ENCODE measurements at regions not wholly inside any gene's neighbourhood (a gene's known extent, or its start where the extent isn't known, plus 50 kb on each side); places are given as distances from the start of the nearest gene placed in this dataset.

GRCh38 chr5:170159947-170160346, 54.2 kb downstream of the FOXI1 start:
- DNase-seq (ENCODE audit: low spot score) = no peak

GRCh38 chr5:170161069-170161468, 55.4 kb downstream of the FOXI1 start:
- no peak for DNase-seq (ENCODE audit: low spot score)

GRCh38 chr5:170162631-170163321, 57.1 kb downstream of the FOXI1 start:
- DNase-seq (ENCODE audit: low spot score) = no peak

- DNase-seq (ENCODE audit: low spot score) = no peak
These were observed 58.4 kb downstream of the FOXI1 start for GRCh38 chr5:170164087-170164486.

GRCh38 chr5:170164921-170165320, 59.2 kb downstream of the FOXI1 start:
- DNase-seq (ENCODE audit: low spot score) = no peak

- no peak for DNase-seq (ENCODE audit: low spot score)
These were observed 60.4 kb downstream of the FOXI1 start for GRCh38 chr5:170166101-170166500.

GRCh38 chr5:170168002-170168401, 62.3 kb downstream of the FOXI1 start:
- DNase-seq (ENCODE audit: low spot score) = no peak

GRCh38 chr5:170168797-170169196, 63.1 kb downstream of the FOXI1 start:
- DNase-seq (ENCODE audit: low spot score) = no peak

GRCh38 chr5:170169996-170170395, 62.8 kb upstream of the C5orf58 start:
- DNase-seq (ENCODE audit: low spot score) = no peak

GRCh38 chr5:170171811-170172210, 61.0 kb upstream of the C5orf58 start:
- no peak for DNase-seq (ENCODE audit: low spot score)

- DNase-seq (ENCODE audit: low spot score) = peak; percentile 76
These were observed 59.6 kb upstream of the C5orf58 start for GRCh38 chr5:170173227-170173626.

- DNase-seq (ENCODE audit: low spot score) = no peak
These were observed 59.1 kb upstream of the C5orf58 start for GRCh38 chr5:170173647-170174046.

- DNase-seq (ENCODE audit: low spot score) = no peak
These were observed 55.9 kb upstream of the C5orf58 start for GRCh38 chr5:170176916-170177315.

- DNase-seq (ENCODE audit: low spot score) = no peak
These were observed 54.0 kb upstream of the C5orf58 start for GRCh38 chr5:170178814-170179213.

GRCh38 chr5:170179626-170180025, 53.2 kb upstream of the C5orf58 start:
- no peak for DNase-seq (ENCODE audit: low spot score)

- DNase-seq (ENCODE audit: low spot score) = no peak
These were observed 50.9 kb upstream of the C5orf58 start for GRCh38 chr5:170181902-170182301.

- no peak for DNase-seq (ENCODE audit: low spot score)
These were observed 50.3 kb upstream of the C5orf58 start for GRCh38 chr5:170182491-170182890.

Data from AG20443 (cell line).